ENCODE measurements at regions not wholly inside any gene's neighbourhood (a gene's known extent, or its start where the extent isn't known, plus 50 kb on each side); places are given as distances from the start of the nearest gene placed in this dataset.

- TF ChIP-seq MEIS1 (CRISPR knock-in tag; IDR thresholded peaks at IDR 0.05; ENCODE audit: borderline replicate concordance) (no peak), ZXDB (tag by site-specific recombination; IDR thresholded peaks at IDR 0.05) (no peak), ZNF133 (tag by site-specific recombination; IDR thresholded peaks at IDR 0.05) (no peak), ZNF830 (tag by site-specific recombination; IDR thresholded peaks at IDR 0.05; ENCODE audit: low read depth) (no peak), YY2 (tag by site-specific recombination; IDR thresholded peaks at IDR 0.05) (no peak)
- CTCF ChIA-PET = no interaction called here
These were observed 164.5 kb upstream of the S1PR3 start for GRCh38 chr9:88826771-88827181.

DNA sequence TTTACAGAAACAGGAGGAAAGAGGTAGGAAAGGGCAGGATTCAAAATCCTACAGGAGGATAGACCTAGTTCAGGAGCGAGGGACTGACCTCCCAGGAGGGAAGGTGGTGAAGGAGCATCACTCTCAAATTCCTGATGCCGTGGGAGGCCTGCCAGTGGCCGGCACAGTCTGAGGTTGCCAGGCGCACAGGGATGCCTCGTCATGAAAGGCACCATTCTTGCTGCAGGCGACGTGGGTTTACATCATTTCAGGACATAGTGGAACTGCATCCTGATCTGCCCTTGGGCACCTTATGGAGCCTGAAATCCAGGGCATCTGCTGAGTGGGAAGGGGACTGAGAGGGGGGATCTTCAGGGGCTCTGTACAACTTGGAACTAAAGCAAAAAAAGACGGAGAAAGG lies 163.2 kb upstream of the S1PR3 start:
- no peak overlapping the region for H3K4me3 ChIP-seq (ENCODE audit: low read depth, low read length)
- ChIA-PET CTCF (no interaction called here), POLR2A (no interaction called here)
- H3K36me3 ChIP-seq (ENCODE audit: control insufficient read depth in 2 of 2, insufficient read depth in 1 of 2, low read length in 2 of 2) = no peaks in the 10 kb centered on the region
- TF ChIP-seq ZNF449 (tag by site-specific recombination; IDR thresholded peaks at IDR 0.05) (no peak), ZNF658 (tag by site-specific recombination; IDR thresholded peaks at IDR 0.05) (no peak), OVOL3 (tag by site-specific recombination; IDR thresholded peaks at IDR 0.05) (no peak), ZBTB20 (tag by site-specific recombination; IDR thresholded peaks at IDR 0.05) (no peak), ZFP69B (tag by site-specific recombination; IDR thresholded peaks at IDR 0.05) (no peak), SP3 (tag by site-specific recombination; IDR thresholded peaks at IDR 0.05) (no peak), ZNF529 (tag by site-specific recombination; IDR thresholded peaks at IDR 0.05; ENCODE audit: insufficient replicate concordance) (no peak), ZBTB11 (tag by site-specific recombination; conservative IDR thresholded peaks at IDR 0.05; ENCODE audit: low read depth) (no peak), ZNF670 (tag by site-specific recombination; IDR thresholded peaks at IDR 0.05; ENCODE audit: low read depth) (no peak), ZNF530 (tag by site-specific recombination; IDR thresholded peaks at IDR 0.05; ENCODE audit: low read depth) (no peak), SALL2 (tag by site-specific recombination; IDR thresholded peaks at IDR 0.05; ENCODE audit: borderline replicate concordance) (no peak), ZNF473 (tag by site-specific recombination; IDR thresholded peaks at IDR 0.05) (no peak)
- TF ChIP-seq, protein P1, sequence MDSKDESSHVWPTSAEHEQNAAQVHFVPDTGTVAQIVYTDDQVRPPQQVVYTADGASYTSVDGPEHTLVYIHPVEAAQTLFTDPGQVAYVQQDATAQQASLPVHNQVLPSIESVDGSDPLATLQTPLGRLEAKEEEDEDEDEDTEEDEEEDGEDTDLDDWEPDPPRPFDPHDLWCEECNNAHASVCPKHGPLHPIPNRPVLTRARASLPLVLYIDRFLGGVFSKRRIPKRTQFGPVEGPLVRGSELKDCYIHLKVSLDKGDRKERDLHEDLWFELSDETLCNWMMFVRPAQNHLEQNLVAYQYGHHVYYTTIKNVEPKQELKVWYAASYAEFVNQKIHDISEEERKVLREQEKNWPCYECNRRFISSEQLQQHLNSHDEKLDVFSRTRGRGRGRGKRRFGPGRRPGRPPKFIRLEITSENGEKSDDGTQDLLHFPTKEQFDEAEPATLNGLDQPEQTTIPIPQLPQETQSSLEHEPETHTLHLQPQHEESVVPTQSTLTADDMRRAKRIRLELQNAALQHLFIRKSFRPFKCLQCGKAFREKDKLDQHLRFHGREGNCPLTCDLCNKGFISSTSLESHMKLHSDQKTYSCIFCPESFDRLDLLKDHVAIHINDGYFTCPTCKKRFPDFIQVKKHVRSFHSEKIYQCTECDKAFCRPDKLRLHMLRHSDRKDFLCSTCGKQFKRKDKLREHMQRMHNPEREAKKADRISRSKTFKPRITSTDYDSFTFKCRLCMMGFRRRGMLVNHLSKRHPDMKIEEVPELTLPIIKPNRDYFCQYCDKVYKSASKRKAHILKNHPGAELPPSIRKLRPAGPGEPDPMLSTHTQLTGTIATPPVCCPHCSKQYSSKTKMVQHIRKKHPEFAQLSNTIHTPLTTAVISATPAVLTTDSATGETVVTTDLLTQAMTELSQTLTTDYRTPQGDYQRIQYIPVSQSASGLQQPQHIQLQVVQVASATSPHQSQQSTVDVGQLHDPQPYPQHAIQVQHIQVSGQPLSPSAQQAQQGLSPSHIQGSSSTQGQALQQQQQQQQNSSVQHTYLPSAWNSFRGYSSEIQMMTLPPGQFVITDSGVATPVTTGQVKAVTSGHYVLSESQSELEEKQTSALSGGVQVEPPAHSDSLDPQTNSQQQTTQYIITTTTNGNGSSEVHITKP (tag by site-specific recombination; IDR thresholded peaks at IDR 0.05) = no peak
- TF ChIP-seq, protein P2, sequence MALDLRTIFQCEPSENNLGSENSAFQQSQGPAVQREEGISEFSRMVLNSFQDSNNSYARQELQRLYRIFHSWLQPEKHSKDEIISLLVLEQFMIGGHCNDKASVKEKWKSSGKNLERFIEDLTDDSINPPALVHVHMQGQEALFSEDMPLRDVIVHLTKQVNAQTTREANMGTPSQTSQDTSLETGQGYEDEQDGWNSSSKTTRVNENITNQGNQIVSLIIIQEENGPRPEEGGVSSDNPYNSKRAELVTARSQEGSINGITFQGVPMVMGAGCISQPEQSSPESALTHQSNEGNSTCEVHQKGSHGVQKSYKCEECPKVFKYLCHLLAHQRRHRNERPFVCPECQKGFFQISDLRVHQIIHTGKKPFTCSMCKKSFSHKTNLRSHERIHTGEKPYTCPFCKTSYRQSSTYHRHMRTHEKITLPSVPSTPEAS (tag by site-specific recombination; IDR thresholded peaks at IDR 0.05) = no peak
- TF ChIP-seq, protein P3, sequence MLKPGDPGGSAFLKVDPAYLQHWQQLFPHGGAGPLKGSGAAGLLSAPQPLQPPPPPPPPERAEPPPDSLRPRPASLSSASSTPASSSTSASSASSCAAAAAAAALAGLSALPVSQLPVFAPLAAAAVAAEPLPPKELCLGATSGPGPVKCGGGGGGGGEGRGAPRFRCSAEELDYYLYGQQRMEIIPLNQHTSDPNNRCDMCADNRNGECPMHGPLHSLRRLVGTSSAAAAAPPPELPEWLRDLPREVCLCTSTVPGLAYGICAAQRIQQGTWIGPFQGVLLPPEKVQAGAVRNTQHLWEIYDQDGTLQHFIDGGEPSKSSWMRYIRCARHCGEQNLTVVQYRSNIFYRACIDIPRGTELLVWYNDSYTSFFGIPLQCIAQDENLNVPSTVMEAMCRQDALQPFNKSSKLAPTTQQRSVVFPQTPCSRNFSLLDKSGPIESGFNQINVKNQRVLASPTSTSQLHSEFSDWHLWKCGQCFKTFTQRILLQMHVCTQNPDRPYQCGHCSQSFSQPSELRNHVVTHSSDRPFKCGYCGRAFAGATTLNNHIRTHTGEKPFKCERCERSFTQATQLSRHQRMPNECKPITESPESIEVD (tag by site-specific recombination; IDR thresholded peaks at IDR 0.05) = no peak
- no peaks in the 10 kb centered on the region for H3K4me1 ChIP-seq (ENCODE audit: control insufficient read depth, insufficient read depth, low read length)
- no peak overlapping the region for H3K27ac ChIP-seq (ENCODE audit: extremely low read depth, low read depth, low read length)
- H3K9me3 ChIP-seq (ENCODE audit: control insufficient read depth, insufficient read depth, low read depth, low read length) = no peaks in the 10 kb centered on the region

More at GRCh38 chr9:88826771-88827181, 164.5 kb upstream of the S1PR3 start:
- POLR2A ChIA-PET = no interaction called here
- Histone ChIP-seq H3K36me3 (ENCODE audit: control insufficient read depth in 2 of 2, insufficient read depth in 1 of 2, low read length in 2 of 2) (no peaks in the 10 kb centered on the region), H3K4me1 (ENCODE audit: control insufficient read depth, insufficient read depth, low read length) (no peaks in the 10 kb centered on the region), H3K27ac (ENCODE audit: extremely low read depth, low read depth, low read length) (no peak overlapping the region), H3K9me3 (ENCODE audit: control insufficient read depth, insufficient read depth, low read depth, low read length) (no peaks in the 10 kb centered on the region), H3K4me3 (ENCODE audit: low read depth, low read length) (no peak overlapping the region)
